ENCODE measurements at regions not wholly inside any gene's neighbourhood (a gene's known extent, or its start where the extent isn't known, plus 50 kb on each side); places are given as distances from the start of the nearest gene placed in this dataset.

DNA sequence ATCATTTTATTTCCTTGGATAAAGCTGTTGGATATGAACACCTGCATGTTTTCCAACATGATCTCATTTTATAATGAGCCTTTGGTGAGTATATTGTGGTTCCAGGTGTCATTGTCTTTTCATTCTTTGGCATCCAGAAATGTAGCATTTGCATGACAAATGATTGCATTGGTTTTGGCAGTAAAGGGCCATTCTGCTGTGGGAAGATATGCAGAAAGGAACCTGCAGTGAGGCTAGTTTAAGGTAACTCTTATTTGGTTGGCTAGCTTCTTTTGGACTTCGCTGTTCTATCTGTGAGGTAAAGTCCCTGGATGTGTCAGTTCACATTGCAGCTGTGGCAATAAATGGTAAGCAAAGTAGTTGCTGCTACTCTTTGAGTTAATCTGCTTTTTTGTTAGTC, 343.0 kb downstream of the AMY1C start:
- H3K4me3 ChIP-seq, result no peak overlapping the region
- H3K27me3 ChIP-seq, result no peaks in the 10 kb centered on the region
- no peak for DNase-seq
- H3K9me3 ChIP-seq, result no peaks in the 10 kb centered on the region
- intact Hi-C loops (cut with DNase I), result no loop called here
- H3K36me3 ChIP-seq, result no peaks in the 10 kb centered on the region
- TF ChIP-seq, protein P1, sequence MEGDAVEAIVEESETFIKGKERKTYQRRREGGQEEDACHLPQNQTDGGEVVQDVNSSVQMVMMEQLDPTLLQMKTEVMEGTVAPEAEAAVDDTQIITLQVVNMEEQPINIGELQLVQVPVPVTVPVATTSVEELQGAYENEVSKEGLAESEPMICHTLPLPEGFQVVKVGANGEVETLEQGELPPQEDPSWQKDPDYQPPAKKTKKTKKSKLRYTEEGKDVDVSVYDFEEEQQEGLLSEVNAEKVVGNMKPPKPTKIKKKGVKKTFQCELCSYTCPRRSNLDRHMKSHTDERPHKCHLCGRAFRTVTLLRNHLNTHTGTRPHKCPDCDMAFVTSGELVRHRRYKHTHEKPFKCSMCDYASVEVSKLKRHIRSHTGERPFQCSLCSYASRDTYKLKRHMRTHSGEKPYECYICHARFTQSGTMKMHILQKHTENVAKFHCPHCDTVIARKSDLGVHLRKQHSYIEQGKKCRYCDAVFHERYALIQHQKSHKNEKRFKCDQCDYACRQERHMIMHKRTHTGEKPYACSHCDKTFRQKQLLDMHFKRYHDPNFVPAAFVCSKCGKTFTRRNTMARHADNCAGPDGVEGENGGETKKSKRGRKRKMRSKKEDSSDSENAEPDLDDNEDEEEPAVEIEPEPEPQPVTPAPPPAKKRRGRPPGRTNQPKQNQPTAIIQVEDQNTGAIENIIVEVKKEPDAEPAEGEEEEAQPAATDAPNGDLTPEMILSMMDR (IDR thresholded peaks at IDR 0.05), result no peak
- TF ChIP-seq EP300 (IDR thresholded peaks at IDR 0.05) (no peak), POLR2A (IDR thresholded peaks at IDR 0.05) (no peak)
- no peak overlapping the region for H3K27ac ChIP-seq
- WGBS, 3 donors, result 86 to 91% (median 89%) methylated on average over 1 of the region's 1 CpG
- no peaks in the 10 kb centered on the region for H3K4me1 ChIP-seq (ENCODE audit: insufficient read depth)

DNA sequence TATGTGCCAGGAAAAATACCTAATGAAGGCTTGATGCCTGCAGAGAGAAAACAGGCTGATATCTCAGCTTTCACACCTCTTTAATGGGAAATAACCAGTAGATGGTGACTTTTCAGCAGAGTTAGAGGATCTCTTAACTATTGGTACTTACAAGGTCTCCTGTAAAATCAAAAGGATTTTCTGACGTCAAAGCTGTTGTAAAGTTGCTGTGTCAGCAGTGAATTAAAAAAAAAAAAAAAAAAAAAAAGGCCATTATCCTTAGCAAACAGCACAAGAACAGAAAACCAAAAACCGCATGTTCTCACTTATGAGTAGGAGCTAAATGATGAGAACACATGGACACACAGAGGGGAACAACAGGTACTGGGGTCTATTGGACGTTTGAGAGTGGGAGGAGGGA, 349.1 kb downstream of the AMY1C start:
- intact Hi-C loops (cut with DNase I), result no loop called here
- no peak for DNase-seq
- Histone ChIP-seq H3K27ac (no peak overlapping the region), H3K27me3 (no peaks in the 10 kb centered on the region), H3K4me3 (no peak overlapping the region), H3K9me3 (no peaks in the 10 kb centered on the region), H3K4me1 (ENCODE audit: insufficient read depth) (no peaks in the 10 kb centered on the region), H3K36me3 (no peaks in the 10 kb centered on the region)
- WGBS, 3 donors, result 37 to 57% (median 38%) methylated on average over 3 of the region's 3 CpGs
- TF ChIP-seq, protein P1 (IDR thresholded peaks at IDR 0.05), result no peak
- TF ChIP-seq POLR2A (IDR thresholded peaks at IDR 0.05), result no peak
- no peak for TF ChIP-seq EP300 (IDR thresholded peaks at IDR 0.05)

DNA sequence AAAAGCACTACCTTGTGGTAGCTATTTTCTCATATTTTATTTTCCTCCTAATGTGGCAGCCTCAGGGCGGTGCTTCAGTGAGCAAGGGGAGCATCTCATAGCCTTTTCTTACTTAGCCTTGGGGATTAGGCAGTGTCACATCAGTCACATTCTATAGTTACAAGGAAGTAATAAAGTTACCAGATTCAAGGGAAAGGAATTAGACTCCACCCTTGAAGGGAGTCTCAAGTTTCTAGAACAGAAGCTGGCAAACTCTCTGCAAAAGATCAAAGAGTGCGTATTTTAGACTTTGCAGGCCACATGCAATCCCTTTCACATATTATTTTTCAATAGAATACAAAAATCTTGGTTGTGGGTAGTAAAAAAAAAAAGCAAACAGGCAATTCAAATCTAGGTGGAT, 350.4 kb downstream of the AMY1C start:
- Histone ChIP-seq H3K36me3 (no peaks in the 10 kb centered on the region), H3K27ac (no peak overlapping the region), H3K4me3 (no peak overlapping the region), H3K4me1 (ENCODE audit: insufficient read depth) (no peaks in the 10 kb centered on the region), H3K9me3 (no peaks in the 10 kb centered on the region), H3K27me3 (no peaks in the 10 kb centered on the region)
- no peak for DNase-seq
- TF ChIP-seq EP300 (IDR thresholded peaks at IDR 0.05) (no peak), POLR2A (IDR thresholded peaks at IDR 0.05) (no peak)
- TF ChIP-seq, protein P1 (IDR thresholded peaks at IDR 0.05), result no peak
- 78 to 82% (median 79%) methylated on average over 2 of the region's 2 CpGs for WGBS, 3 donors
- intact Hi-C loops (cut with DNase I), result no loop called here

DNA sequence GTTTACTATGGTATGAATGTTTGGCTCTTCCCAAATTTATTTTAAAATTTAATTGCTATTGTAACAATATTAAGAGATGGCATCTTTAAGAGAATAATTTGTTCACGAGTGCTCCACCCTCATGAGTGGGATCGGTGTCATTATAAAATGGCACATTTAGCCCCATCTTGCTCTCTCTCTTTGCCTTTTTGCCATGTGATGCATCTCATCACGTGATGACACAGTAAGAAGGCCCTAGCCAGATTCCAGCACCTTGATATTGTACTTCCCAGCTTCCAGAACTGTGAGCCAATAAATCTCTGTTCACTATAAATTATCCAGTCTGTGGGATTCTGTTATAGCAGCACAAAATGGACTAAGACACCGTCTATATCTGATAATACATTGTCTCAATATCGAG, 355.8 kb downstream of the AMY1C start:
- DNase-seq, result no peak
- no peaks in the 10 kb centered on the region for H3K36me3 ChIP-seq
- H3K27me3 ChIP-seq, result no peaks in the 10 kb centered on the region
- TF ChIP-seq POLR2A (IDR thresholded peaks at IDR 0.05) (no peak), EP300 (IDR thresholded peaks at IDR 0.05) (no peak)
- TF ChIP-seq, protein P1 (IDR thresholded peaks at IDR 0.05), result no peak
- 77 to 80% (median 78%) methylated on average over 5 of the region's 5 CpGs for WGBS, 3 donors
- no peaks in the 10 kb centered on the region for H3K4me1 ChIP-seq (ENCODE audit: insufficient read depth)
- no peaks in the 10 kb centered on the region for H3K9me3 ChIP-seq
- H3K27ac ChIP-seq, result no peak overlapping the region
- no peak overlapping the region for H3K4me3 ChIP-seq
- intact Hi-C loops (cut with DNase I), result no loop called here

DNA sequence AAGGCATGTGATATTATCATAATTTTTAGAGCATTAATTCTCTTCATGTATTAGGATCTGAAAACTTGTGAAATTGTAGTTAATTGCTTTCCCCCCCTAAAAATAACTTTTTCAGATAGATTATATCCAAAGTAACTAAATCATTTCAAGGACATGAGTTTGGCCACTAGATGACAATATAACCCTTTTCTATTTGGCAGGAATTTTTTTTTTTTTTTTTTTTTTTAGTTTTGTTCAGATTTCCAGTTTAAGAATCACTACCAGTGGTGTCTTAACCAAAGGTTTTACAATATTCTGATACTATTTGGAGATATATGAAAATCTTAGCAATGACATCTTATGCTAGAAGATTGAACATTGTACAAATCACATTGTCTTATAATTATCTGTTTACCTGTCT, 370.8 kb downstream of the AMY1C start:
- DNase-seq, result no peak
- intact Hi-C loops (cut with DNase I), result no loop called here
- H3K4me1 ChIP-seq (ENCODE audit: insufficient read depth), result no peaks in the 10 kb centered on the region
- peaks cover 2% of the 10 kb centered on the region for H3K27me3 ChIP-seq
- no peaks in the 10 kb centered on the region for H3K9me3 ChIP-seq
- no peak overlapping the region for H3K27ac ChIP-seq
- H3K4me3 ChIP-seq, result no peak overlapping the region
- TF ChIP-seq POLR2A (IDR thresholded peaks at IDR 0.05) (no peak), EP300 (IDR thresholded peaks at IDR 0.05) (no peak)
- TF ChIP-seq, protein P1 (IDR thresholded peaks at IDR 0.05), result no peak
- no peaks in the 10 kb centered on the region for H3K36me3 ChIP-seq
